HG02885 (cell line): ENCODE measurements at regions not wholly inside any gene's neighbourhood (a gene's known extent, or its start where the extent isn't known, plus 50 kb on each side); places are given as distances from the start of the nearest gene placed in this dataset.

Source experiments
- ATAC-seq: cut with Tn5 transposase; IDR thresholded peaks from one replicate; pipeline ENCODE4 v1.9.1; 2021; ENCODE audit warnings: mild to moderate bottlenecking; ENCODE audit not compliant: unreplicated experiment, poor library complexity

DNA sequence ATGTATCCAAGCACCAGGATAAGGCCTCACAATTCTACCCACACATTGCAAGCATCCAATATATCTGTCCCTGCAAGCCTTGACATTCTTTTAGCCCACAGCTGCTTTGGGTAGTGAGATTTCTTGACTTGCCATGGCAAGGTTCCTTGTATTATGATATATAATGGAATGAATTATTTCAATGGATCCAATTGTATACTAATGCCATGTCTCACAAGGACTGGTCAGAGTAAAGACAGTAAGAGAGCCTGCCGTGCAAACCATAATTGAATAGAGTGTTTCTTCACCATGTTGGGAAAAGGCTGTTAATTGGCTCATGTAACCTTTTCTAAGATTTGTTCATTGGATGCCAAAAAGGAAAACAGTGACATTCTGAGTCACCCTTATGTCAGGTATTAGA is 64.3 kb upstream of the RBBP8 start:
- ATAC-seq, result no peak

DNA sequence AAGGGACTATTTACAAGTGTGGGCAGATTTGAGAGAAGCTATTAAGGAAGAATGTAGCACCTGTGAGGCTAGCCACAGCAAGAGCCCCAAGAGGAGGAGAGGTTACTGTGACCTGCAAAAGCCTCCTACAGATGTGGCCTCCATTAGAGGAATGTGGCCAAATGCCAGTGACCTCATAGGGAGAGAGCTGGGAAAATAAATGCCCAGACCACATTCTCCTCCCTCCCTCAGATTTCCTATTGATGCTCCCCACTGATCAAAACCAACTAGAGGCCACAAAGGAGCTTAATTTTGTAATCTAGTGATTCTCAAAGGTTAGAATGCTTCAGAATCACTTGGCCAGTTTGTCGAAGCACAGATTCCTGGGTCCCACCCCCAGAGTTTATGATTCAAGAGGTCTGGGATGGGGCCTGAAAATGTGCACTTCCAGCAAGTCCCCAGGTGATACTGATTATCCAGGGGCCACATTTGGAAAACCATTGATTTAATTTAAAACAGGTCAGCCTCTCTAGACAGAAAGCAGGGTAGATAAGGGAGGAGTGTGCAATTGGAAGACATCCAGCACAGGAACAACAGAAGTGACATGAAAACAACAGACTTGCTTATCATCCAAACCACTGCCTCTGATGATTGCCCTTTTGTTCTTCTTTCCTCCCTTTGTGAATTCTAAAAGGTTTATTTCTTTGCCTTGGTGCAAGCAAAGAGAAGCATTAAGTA is 61.2 kb upstream of the RBBP8 start:
- ATAC-seq, result no peak

DNA sequence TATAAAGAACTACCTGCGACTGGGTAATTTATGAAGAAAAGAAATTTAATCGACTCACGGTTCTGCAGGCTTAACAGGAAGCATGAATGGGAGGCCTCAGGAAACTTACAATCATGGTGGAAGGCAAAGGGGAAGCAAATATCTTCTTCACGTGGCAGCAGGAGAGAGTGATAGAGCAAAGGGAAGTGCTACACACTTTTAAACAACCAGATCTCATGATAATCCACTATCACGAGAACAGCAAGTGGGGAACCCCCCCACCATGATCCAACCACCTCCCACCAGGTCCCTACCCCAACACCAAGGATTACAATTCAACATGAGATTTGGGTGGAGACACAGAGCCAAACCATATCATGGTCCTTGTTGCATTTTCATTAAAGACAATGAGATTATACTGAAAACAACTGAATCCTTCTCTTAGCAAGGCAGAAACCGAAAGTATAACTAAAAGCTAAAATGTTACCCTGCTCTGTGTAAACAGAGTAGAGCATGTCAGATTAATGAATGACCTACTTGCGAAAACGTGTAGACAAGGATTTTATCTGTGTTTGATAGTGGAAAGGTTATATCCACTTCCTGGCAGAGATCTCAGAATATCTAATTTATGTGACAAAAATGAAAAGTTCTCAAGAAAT is 60.1 kb upstream of the RBBP8 start:
- no peak for ATAC-seq

DNA sequence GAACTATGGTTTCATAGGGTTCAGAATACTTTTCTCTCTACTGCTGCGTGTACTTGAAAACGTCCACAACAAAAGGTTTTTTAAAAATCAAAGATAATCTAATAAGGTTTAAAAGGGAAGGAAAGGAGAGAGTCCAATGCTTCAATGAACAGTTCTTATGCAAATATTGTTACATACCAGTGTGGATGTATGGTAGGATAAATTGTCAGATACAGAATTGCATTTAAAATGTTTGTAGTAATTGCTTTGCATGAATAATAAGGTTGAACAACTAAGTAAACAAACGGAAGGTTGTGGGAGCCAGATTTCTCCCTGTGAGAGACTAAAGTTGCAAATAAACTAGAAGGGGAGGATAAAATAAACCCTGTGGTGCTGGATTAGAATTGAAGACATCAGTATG is 53.8 kb upstream of the RBBP8 start:
- no peak for ATAC-seq

DNA sequence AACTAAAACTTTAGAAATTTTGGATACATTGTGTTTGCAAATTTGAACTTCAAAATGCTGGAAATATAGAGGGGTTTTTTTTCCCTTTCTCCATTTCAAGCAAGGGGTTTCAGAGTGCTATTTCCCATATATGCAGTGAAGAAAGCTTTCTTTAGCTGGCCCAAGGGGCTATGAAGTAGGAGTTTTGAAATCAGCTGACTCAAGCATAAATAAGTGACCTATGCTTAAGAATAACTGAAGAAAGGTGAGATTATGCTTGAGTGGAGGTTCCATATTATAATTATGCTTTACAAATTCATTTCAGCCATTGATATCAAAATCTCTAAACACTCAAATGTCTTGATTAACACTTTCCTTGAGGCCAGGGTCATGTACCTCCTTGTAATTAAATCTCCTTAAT is 51.0 kb upstream of the RBBP8 start:
- ATAC-seq, result no peak

DNA sequence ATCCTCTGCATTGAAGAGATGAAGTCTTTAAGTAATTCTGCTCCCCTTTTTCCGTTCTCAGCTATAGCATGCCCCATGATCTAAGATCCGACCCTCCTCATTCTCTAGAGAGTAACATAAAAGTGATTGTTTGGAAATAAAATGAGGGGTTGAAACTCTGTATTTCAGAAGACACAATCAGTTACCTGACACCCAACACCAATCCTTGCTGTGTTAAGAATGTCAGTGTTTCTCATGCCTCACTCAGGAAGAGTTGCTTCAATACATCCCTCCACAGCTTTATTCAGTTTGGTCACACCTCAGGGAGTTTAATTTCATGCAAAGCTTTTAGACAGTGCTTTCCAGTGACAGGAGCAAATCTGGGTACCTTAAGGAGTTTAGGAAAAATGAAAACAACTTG is 49.9 kb upstream of the RBBP8 start:
- ATAC-seq, result no peak
